HG03196 (cell line): ENCODE measurements at regions not wholly inside any gene's neighbourhood (a gene's known extent, or its start where the extent isn't known, plus 50 kb on each side); places are given as distances from the start of the nearest gene placed in this dataset.
"Not testable (repeated sequence)": the region's sequence is repeated elsewhere in the genome, so short reads cannot be mapped to it uniquely, and the experiment has no call there.

Source experiments
- ATAC-seq: cut with Tn5 transposase; IDR thresholded peaks from one replicate; pipeline ENCODE4 v1.9.1; 2021; ENCODE audit not compliant: unreplicated experiment

GRCh38 chr2:19659024-19659792, 242.6 kb downstream of the TTC32 start:
- no peak for ATAC-seq

GRCh38 chr2:19656011-19656410, 245.8 kb downstream of the TTC32 start:
- no peak for ATAC-seq

- ATAC-seq = no peak
Measured at GRCh38 chr2:19654310-19655090, 247.3 kb downstream of the TTC32 start.

- ATAC-seq = no peak
Measured at GRCh38 chr2:19653509-19653908, 248.3 kb downstream of the TTC32 start.

GRCh38 chr2:19652811-19653210, 249.0 kb downstream of the TTC32 start:
- ATAC-seq = no peak

- no peak for ATAC-seq
Measured at GRCh38 chr2:19651466-19651865, 250.3 kb downstream of the TTC32 start.

GRCh38 chr2:19649785-19650380, 251.9 kb downstream of the TTC32 start:
- ATAC-seq = no peak

- no peak for ATAC-seq
Measured at GRCh38 chr2:19649142-19649541, 252.6 kb downstream of the TTC32 start.

GRCh38 chr2:19648583-19648982, 253.2 kb downstream of the TTC32 start:
- ATAC-seq = no peak

GRCh38 chr2:19646987-19647386, 254.8 kb downstream of the TTC32 start:
- ATAC-seq = no peak

GRCh38 chr2:19644763-19645162, 257.0 kb downstream of the TTC32 start:
- no peak for ATAC-seq

- peak; percentile 69 for ATAC-seq
Measured at GRCh38 chr2:19643117-19643518, 258.7 kb downstream of the TTC32 start.

- ATAC-seq = no peak
Measured at GRCh38 chr2:19642501-19642900, 259.3 kb downstream of the TTC32 start.

GRCh38 chr2:19635951-19636510, 265.8 kb downstream of the TTC32 start:
- ATAC-seq = no peak

GRCh38 chr2:19632403-19632991, 269.3 kb downstream of the TTC32 start:
- no peak for ATAC-seq

- ATAC-seq = no peak
Measured at GRCh38 chr2:19631871-19632270, 269.9 kb downstream of the TTC32 start.

- no peak for ATAC-seq
Measured at GRCh38 chr2:19630921-19631320, 270.9 kb downstream of the TTC32 start.

GRCh38 chr2:19627359-19627758, 268.9 kb upstream of the OSR1 start:
- no peak for ATAC-seq

GRCh38 chr2:19623488-19623887, 265.1 kb upstream of the OSR1 start:
- no peak for ATAC-seq

- no peak for ATAC-seq
Measured at GRCh38 chr2:19617257-19617848, 258.9 kb upstream of the OSR1 start.

GRCh38 chr2:19615402-19615801, 257.0 kb upstream of the OSR1 start:
- ATAC-seq = not testable (repeated sequence)
